ENCODE measurements at regions not wholly inside any gene's neighbourhood (a gene's known extent, or its start where the extent isn't known, plus 50 kb on each side); places are given as distances from the start of the nearest gene placed in this dataset.

- no peak overlapping the region for H3K27ac Mint-ChIP-seq
- H3K4me1 Mint-ChIP-seq: no peaks in the 10 kb centered on the region
- H3K9me3 Mint-ChIP-seq: peaks cover 6% of the 10 kb centered on the region
- H3K36me3 Mint-ChIP-seq: no peaks in the 10 kb centered on the region
- H3K27me3 Mint-ChIP-seq: no peaks in the 10 kb centered on the region
- H3K4me3 Mint-ChIP-seq: no peak overlapping the region
- no peak for DNase-seq
Measured at GRCh38 chr5:4348423-4348822, 752.8 kb downstream of the IRX1 start.

- Mint-ChIP-seq H3K36me3 (no peaks in the 10 kb centered on the region), H3K4me3 (no peak overlapping the region), H3K4me1 (no peaks in the 10 kb centered on the region), H3K27ac (no peak overlapping the region), H3K27me3 (no peaks in the 10 kb centered on the region), H3K9me3 (peaks cover 7% of the 10 kb centered on the region)
- no peak for DNase-seq
Measured at GRCh38 chr5:4348919-4349318, 753.3 kb downstream of the IRX1 start.

GRCh38 chr5:4356201-4356600, 760.6 kb downstream of the IRX1 start:
- Mint-ChIP-seq H3K9me3 (peaks cover 17% of the 10 kb centered on the region), H3K36me3 (no peaks in the 10 kb centered on the region), H3K4me3 (no peak overlapping the region), H3K27me3 (peaks cover 4% of the 10 kb centered on the region), H3K4me1 (no peaks in the 10 kb centered on the region), H3K27ac (no peak overlapping the region)
- DNase-seq: no peak

DNA sequence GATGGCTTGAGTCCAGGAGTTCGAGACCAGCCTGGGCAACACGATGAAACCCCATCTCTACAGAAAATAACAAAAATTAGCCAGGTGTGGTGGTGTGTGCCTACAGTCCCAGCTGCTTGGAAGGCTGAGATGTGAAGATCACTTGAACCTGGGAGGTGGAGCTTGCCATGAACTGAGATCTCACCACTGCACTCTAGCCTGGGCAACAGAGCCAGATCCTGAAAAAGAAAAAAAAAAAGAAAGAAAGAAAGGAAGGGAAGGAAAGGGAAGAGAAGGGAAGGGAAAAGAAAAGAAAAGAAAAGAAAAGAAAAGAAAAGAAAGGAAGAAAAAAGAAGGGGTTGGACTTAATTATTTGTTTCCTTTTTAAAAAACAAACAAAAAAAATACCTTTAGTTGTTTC, 764.2 kb downstream of the IRX1 start:
- no peaks in the 10 kb centered on the region for H3K36me3 Mint-ChIP-seq
- no peaks in the 10 kb centered on the region for H3K4me1 Mint-ChIP-seq
- peaks cover 14% of the 10 kb centered on the region for H3K9me3 Mint-ChIP-seq
- no peak for DNase-seq
- peaks cover 4% of the 10 kb centered on the region for H3K27me3 Mint-ChIP-seq
- H3K4me3 Mint-ChIP-seq: no peak overlapping the region
- no peak overlapping the region for H3K27ac Mint-ChIP-seq

GRCh38 chr5:4361753-4362152, 766.1 kb downstream of the IRX1 start:
- Mint-ChIP-seq H3K36me3 (no peaks in the 10 kb centered on the region), H3K4me1 (no peaks in the 10 kb centered on the region), H3K27ac (no peak overlapping the region), H3K9me3 (peaks cover 11% of the 10 kb centered on the region), H3K27me3 (peaks cover 4% of the 10 kb centered on the region), H3K4me3 (no peak overlapping the region)
- no peak for DNase-seq

DNA sequence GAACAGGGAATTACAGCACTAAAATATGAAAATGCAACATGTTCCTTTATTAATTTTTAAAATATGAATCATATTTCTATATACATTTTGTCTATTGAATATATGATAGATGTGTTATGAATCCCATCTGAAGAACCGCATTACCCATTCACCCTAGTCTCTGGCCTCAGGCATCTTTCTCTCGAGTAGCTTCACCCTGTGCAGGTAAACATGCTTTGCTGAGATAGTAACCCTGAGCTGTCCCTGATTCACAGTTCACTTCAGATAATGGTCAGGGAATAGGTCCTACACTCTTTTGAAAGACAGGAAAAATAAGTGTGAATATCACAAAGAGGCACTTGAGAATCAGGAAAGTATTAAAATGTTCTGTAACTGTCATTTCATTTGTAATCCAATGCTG, 766.8 kb downstream of the IRX1 start:
- peaks cover 11% of the 10 kb centered on the region for H3K9me3 Mint-ChIP-seq
- no peaks in the 10 kb centered on the region for H3K36me3 Mint-ChIP-seq
- peaks cover 4% of the 10 kb centered on the region for H3K27me3 Mint-ChIP-seq
- no peaks in the 10 kb centered on the region for H3K4me1 Mint-ChIP-seq
- no peak overlapping the region for H3K4me3 Mint-ChIP-seq
- no peak overlapping the region for H3K27ac Mint-ChIP-seq
- no peak for DNase-seq

GRCh38 chr5:4363045-4363444, 767.4 kb downstream of the IRX1 start:
- H3K4me1 Mint-ChIP-seq: no peaks in the 10 kb centered on the region
- H3K4me3 Mint-ChIP-seq: no peak overlapping the region
- no peaks in the 10 kb centered on the region for H3K36me3 Mint-ChIP-seq
- peaks cover 11% of the 10 kb centered on the region for H3K9me3 Mint-ChIP-seq
- DNase-seq: no peak
- peaks cover 4% of the 10 kb centered on the region for H3K27me3 Mint-ChIP-seq
- no peak overlapping the region for H3K27ac Mint-ChIP-seq

GRCh38 chr5:4366628-4367027, 771.0 kb downstream of the IRX1 start:
- no peaks in the 10 kb centered on the region for H3K4me1 Mint-ChIP-seq
- peaks cover 2% of the 10 kb centered on the region for H3K9me3 Mint-ChIP-seq
- no peak overlapping the region for H3K27ac Mint-ChIP-seq
- no peak for DNase-seq
- H3K36me3 Mint-ChIP-seq: no peaks in the 10 kb centered on the region
- no peaks in the 10 kb centered on the region for H3K27me3 Mint-ChIP-seq
- H3K4me3 Mint-ChIP-seq: no peak overlapping the region

DNA sequence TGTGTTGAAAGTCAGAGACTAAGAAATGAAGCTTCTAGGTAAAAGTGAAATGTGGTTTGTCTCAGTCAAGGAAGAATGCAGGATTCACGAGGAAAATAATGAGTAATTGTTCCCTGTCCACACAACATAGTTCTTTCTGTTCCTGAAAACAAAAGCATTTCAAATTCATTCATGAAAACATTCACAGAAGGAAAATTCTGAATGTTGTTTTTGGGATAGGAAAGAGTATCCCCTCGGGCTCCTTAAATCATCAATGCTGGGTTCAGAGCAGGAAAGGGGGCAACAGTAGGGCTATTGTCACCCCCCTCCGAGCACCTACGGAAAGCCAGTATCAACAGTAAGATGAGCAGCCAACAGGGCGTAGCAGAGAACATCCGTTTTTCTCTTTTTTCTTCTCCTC, 769.9 kb upstream of the ADAMTS16 start:
- no peaks in the 10 kb centered on the region for H3K27me3 Mint-ChIP-seq
- H3K4me3 Mint-ChIP-seq: no peak overlapping the region

DNA sequence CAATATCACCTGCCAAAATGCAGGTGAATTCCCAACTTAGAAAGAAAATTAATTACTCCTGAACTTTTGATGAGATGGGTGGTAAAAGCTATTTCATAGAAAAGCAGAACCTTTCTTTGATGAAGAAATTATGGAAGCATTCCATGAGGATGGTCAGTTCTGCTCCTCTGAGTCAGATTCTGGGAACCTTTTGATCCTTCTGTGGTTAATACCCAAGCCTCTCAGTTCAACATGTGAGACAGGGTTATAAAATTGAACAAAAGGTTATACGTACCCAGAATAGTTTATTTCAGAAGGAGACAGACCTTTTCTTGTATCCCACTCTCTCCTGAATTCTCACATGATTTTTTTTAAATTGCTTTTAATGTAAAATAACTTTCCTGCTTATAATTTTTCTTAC, 767.6 kb upstream of the ADAMTS16 start:
- no peak overlapping the region for H3K4me3 Mint-ChIP-seq
- H3K36me3 Mint-ChIP-seq: no peaks in the 10 kb centered on the region
- H3K27me3 Mint-ChIP-seq: no peaks in the 10 kb centered on the region
- H3K4me1 Mint-ChIP-seq: no peaks in the 10 kb centered on the region
- no peak overlapping the region for H3K27ac Mint-ChIP-seq
- DNase-seq: no peak
- H3K9me3 Mint-ChIP-seq: no peaks in the 10 kb centered on the region

More for the DNA sequence above, 769.9 kb upstream of the ADAMTS16 start:
- H3K9me3 Mint-ChIP-seq: no peaks in the 10 kb centered on the region
- H3K27ac Mint-ChIP-seq: no peak overlapping the region
- no peaks in the 10 kb centered on the region for H3K36me3 Mint-ChIP-seq
- no peaks in the 10 kb centered on the region for H3K4me1 Mint-ChIP-seq
- DNase-seq: no peak

- Mint-ChIP-seq H3K4me1 (no peaks in the 10 kb centered on the region), H3K36me3 (no peaks in the 10 kb centered on the region), H3K27ac (no peak overlapping the region), H3K9me3 (no peaks in the 10 kb centered on the region), H3K27me3 (no peaks in the 10 kb centered on the region), H3K4me3 (no peak overlapping the region)
- DNase-seq: no peak
Measured at GRCh38 chr5:4373051-4373820, 766.9 kb upstream of the ADAMTS16 start.

DNA sequence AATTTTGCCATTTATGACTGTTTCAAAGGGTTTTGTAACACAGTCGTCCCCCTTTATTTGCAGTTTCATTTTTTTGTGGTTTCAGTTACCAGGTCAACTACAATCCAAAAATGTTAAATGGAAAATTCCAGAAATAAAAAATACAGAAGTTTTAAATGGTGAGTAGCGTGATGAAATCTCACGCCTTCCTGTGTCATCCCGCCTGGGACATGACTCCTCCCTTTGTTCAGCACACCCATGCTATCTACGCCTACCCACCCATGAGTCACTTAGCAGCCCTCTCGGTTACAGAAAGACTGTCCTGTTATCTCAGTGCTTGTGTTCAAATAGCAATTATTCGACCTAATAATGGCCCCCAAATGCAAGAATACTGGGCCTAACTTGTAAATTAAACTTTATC, 765.3 kb upstream of the ADAMTS16 start:
- Mint-ChIP-seq H3K4me3 (no peak overlapping the region), H3K4me1 (no peaks in the 10 kb centered on the region), H3K9me3 (peaks cover 2% of the 10 kb centered on the region), H3K36me3 (peaks cover 1% of the 10 kb centered on the region), H3K27ac (no peak overlapping the region), H3K27me3 (no peaks in the 10 kb centered on the region)
- DNase-seq: no peak

DNA sequence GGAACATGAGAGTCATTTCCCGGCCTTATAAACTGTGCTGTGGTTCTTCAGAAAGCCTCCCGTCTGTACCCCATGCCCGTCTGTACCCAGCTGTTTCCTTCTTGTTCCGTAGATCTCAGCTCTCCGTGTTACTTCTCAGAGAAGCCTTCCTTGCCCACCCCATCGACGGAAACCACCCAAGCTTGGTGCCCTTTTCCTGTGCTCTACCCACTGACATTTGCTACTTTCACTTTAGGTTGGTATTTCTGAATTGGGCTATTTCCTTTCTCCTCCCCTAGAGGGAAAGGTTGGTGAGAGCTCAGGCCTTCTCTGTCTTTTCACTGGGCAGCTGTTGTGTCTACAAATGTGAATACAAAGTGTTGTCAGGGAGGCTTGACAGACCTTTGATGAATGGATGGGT, 764.5 kb upstream of the ADAMTS16 start:
- Mint-ChIP-seq H3K36me3 (peaks cover 1% of the 10 kb centered on the region), H3K9me3 (peaks cover 2% of the 10 kb centered on the region)

GRCh38 chr5:4383102-4383501, 757.0 kb upstream of the ADAMTS16 start:
- Mint-ChIP-seq H3K36me3 (peaks cover 1% of the 10 kb centered on the region), H3K27ac (no peak overlapping the region), H3K4me1 (no peaks in the 10 kb centered on the region), H3K27me3 (no peaks in the 10 kb centered on the region), H3K9me3 (peaks cover 6% of the 10 kb centered on the region), H3K4me3 (no peak overlapping the region)
- DNase-seq: no peak

More for the DNA sequence above, 764.5 kb upstream of the ADAMTS16 start:
- no peak for DNase-seq
- Mint-ChIP-seq H3K27ac (no peak overlapping the region), H3K4me1 (no peaks in the 10 kb centered on the region), H3K4me3 (no peak overlapping the region), H3K27me3 (no peaks in the 10 kb centered on the region)

DNA sequence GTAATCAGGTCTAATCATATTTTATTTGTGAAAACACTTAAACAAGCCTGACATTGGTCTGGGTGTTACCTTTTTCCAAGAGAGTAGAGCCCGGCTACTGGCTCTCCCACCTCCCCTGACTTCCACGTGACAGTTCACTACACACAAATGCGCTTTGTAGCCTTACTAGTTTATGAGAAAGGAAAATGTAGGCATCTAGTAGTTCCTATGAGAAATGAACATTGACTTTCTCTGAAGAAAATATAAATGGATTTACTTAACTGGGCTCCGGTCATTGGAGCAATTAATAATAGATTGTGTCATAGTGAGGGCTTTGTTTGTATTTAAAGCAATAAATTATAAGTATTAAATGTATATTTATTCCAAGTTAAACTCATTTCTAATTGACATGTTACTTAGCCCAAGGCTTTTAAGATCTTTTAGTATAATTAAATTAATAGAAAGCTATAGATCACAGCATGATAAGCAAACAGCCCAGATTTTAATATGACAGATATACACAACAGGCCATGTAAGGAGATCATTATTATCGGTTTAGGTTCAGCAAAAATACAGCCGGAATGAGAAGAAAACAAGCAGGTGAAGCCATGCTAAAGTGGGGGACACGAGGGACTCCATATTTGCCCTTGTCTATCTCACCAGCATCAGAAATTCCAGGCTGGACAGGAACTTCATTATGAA, 756.5 kb upstream of the ADAMTS16 start:
- no peak for DNase-seq
- no peaks in the 10 kb centered on the region for H3K27me3 Mint-ChIP-seq
- H3K4me1 Mint-ChIP-seq: no peaks in the 10 kb centered on the region
- H3K4me3 Mint-ChIP-seq: no peak overlapping the region
- H3K9me3 Mint-ChIP-seq: peaks cover 8% of the 10 kb centered on the region
- no peak overlapping the region for H3K27ac Mint-ChIP-seq
- peaks cover 1% of the 10 kb centered on the region for H3K36me3 Mint-ChIP-seq

GRCh38 chr5:4384649-4385048, 755.5 kb upstream of the ADAMTS16 start:
- no peak overlapping the region for H3K4me3 Mint-ChIP-seq
- no peak overlapping the region for H3K27ac Mint-ChIP-seq
- no peak for DNase-seq
- H3K36me3 Mint-ChIP-seq: no peaks in the 10 kb centered on the region
- H3K27me3 Mint-ChIP-seq: no peaks in the 10 kb centered on the region
- peaks cover 6% of the 10 kb centered on the region for H3K9me3 Mint-ChIP-seq
- H3K4me1 Mint-ChIP-seq: no peaks in the 10 kb centered on the region
